T-helper 22 cell (primary cell): ENCODE measurements at regions not wholly inside any gene's neighbourhood (a gene's known extent, or its start where the extent isn't known, plus 50 kb on each side); places are given as distances from the start of the nearest gene placed in this dataset.

Source experiments
- DNase-seq: peaks from one replicate; pipeline ENCODE4 v3.0.0-alpha.2; 2020; ENCODE audit warnings: low read depth

DNA sequence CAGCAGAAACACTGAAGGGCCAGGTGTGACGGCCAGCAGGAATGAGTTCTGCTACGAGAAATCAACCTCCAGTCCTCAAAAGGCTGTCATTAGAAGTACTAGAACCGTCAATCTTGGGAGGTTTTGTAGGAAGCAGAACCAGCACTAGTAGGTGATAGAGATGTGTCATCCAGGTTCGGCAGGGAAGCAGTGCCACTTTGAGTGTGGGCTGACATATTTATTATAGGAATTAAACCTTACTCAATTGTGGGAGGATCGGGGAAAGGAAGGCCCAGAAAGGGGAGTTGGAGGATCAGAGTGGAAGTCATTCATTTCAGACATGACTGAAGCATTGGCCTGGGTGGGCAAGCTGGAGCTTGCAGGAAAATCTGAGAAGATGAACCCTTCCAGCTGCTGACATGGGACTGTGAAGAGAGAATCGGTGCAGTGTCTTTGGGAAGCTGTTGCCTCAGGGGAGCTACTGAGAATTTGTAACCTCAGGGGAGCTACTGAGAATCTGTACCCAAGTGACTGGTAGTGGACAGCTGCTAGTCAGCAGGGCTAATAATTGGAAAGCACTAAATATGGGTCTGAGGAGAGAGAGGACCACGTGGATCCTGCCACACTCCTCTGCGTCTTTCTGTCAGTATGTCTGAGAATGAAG lies 177.4 kb downstream of the SPRY1 start:
- no peak for DNase-seq

DNA sequence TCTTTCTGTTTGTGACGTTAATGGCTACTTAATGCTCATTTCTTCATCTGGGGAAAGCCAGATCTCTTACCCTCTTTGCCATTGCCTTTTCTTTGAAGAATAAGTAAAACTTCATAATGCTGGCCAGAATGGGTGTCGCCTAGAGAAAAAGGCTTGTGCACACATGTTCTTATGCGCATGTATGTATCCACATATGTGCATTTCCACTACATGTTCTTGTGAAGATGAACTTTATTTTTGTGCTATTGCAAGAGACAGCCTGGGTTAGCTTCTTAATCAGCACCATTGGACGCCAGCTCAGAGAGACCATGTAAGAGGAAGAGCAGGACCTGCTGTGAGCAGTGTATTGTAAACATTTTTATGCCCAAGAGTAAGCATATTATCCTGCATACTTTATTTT lies 178.7 kb downstream of the SPRY1 start:
- no peak for DNase-seq

DNA sequence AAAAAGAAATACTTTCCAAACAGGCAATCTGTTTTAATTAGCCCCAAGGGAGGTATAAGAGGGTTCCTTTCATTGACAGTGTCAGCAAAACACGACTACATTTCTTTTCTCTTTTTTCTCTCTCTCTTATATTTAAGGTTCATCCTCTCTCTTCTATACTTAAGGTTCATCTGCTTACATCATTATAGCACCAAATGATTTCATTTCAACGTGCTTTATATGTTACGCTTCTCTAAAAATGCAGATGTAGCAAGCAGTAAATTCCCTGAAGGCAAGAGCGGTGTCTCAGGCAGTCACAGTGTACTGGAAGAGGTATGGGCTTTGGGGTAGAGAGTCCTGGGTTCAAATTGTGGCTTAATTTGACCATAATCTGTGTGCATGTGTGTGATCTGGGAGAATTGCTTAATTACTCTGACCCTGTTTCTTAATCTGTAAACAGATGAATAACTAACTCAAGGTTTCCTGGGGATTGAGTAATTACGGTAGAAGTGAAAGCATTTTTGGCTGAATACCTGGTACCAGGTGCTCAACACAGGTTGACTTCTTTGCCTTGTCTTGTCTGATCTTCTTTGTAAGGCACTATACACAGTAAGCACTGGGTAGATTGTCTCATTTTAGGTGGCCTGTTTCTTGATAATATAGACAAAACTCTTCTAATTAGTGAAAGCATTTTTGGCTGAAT lies 180.8 kb downstream of the SPRY1 start:
- DNase-seq = no peak

DNA sequence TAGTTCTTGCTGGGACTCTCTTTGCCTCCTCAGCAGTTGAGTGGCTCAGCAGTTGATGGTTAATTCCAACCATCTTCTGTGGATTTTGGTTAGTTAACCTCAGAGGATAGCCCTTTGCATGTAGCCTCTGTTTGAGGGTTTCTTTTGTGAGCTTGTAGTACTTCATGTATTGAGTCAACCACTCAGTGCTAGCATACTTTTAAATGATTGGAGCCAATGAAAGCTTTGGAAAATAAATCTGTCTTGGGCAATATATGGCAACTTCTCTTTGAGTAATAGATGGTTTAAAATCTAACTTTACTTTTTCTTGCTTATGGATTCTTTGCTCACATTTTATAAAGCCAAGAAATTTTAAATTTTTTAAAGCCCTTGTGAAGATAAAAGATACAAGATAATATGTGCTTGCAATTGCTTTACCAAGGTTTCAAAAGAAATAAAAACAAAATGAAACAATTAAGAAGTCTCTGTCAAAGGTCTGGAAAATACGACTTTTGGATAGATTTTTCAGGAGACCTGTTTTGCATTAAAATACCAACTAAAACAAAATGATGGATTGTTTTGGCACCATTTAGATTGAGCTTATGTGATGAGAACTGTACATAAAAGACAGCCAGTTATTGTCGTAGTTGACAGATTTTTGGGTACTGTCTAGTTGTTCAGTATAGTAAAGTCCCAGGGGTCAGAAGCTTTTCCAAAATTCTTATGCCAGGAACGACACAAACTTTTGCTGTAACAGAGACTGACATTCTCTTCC lies 181.9 kb downstream of the SPRY1 start:
- no peak for DNase-seq

DNA sequence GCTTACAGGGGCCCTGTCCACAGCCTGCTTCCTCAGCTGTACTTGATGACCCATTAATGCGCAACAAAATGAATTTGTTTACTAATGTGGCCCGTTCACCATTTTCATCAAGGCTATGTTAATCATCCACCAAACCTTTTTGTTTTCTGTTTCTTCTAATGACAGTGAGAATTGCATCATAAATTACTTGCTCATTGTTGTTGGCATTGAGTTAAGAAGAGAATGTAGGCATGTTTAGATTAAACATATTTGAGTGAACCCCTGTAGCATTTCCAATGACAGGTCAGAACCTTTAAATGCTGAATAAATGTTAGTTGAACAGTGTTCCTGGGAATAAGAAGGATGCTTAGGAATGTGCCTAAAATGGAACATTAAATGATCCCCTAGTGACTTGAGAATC lies 183.4 kb downstream of the SPRY1 start:
- no peak for DNase-seq

- DNase-seq = no peak
These were observed 184.5 kb downstream of the SPRY1 start for GRCh38 chr4:123580981-123581664.

DNA sequence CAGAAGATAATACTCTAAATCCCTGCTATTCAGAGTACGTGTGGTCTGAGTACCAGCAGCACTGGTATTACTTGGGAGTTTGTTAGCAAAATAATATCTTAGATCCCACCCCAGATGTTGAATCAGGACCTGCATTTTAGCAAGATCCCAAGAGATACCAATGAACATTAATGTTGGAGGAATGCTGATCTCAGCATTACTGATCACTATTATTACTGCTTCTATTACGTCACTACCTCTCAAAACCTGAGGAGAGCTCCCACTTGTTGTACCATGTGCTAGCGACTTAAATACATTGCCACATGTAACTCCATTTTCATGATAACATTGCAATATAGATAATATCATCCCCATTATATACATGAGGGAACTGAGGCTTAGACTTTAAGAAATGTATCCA lies 185.2 kb downstream of the SPRY1 start:
- DNase-seq = no peak

DNA sequence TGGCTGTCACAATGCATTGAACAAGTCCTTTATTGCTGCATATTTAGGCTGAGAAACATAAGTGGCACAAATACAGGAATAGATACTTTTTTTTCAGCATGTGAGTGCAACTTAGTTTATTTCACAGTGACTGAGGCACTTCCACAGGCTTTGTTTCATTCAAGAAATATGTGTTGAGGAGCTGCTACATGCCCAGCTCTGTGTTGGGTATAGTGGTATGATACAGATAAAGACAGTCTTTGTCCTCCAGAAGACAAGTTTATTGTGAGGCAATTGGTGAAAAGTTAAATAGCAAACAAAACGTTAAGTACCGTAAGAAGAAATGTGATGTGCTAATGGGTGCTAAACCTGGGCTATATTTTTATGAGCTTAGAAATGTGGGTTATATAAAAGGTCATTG lies 186.4 kb downstream of the SPRY1 start:
- DNase-seq = no peak

GRCh38 chr4:123585111-123585510 lies 188.5 kb downstream of the SPRY1 start:
- no peak for DNase-seq

- DNase-seq = no peak
These were observed 191.4 kb downstream of the SPRY1 start for GRCh38 chr4:123587983-123588494.

DNA sequence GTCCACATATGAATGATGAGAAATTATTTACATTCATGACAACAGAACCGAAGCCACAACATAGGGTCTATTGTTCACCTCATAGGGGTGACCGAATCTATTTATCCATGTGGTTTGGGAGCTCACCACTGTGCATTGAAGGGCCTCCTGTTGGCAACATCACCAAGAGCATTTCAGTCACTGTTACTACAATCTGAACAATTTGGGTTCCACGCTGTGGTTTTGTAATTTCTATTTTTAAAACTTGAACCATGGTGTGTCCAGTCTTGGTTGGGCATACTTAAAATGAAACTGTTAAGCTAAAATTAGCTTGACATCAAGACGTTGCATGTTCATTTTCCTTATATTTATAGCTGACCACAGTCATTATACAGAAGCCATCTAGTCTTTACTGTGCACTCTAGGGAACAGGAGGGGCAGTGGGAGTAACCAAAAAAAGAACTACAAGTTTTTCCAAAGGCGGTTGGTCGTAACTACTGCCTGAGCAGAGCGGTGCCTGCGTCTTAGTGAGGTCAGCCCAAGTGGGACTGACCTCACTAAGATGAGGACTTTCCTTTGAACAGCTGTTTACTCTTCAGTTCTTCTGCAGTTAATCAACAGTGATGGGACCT lies 192.1 kb downstream of the SPRY1 start:
- no peak for DNase-seq

DNA sequence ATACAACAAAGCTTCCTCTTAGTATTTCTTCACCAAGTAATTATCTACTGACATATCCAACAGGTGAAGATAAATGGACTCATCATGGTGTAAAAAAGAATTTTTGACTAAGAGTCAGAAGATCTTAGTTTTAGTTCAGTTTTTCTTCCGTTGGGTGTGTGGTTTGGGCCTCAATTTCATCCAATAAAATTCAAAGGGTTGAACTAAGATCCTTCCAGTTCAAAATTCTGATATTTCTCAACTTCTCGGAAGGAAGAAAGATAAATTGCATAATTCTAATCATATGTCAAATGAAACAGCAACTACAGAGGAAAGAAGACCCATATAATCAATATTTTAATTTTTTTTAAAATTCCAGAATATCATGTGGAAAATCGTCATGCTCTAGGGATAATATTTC lies 192.7 kb downstream of the SPRY1 start:
- no peak for DNase-seq

DNA sequence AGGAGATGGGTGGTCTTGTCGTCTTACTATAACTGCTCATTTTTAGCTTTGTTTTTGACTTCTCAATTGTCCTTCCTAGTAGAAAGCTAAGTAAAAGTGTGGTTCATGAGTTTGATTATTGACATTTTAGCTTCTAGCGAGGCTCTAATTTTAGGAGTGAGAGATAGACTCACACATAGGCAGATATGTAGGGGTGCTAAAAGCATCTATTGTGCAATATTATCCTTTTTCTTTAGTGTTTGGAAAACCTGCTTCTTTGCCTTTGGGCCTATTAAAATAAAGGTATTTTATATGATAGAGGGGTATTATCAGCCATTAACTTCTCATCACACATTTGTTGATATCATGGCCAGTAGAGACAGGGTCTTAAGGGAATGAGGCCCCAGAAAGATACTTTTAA lies 195.3 kb downstream of the SPRY1 start:
- no peak for DNase-seq

DNA sequence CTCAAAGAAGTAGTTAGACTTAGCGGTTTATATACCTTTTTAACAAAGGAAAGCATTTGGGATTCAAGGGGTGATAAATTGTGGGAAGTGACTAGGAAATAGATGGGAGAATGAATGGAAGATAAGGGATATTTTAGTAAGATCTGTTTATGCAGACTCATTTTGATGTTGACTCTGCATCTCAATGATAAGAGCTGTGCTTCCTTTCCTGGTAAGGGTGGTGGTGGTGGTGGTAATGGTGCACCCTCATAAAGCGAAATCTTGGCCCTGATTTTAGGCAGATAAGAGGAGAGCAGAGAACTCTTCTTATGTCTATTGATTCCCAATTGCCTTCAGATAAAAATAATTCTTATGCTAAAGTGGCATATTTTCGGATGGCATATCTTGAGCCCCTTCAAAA lies 197.1 kb downstream of the SPRY1 start:
- DNase-seq = no peak

- no peak for DNase-seq
These were observed 200.2 kb downstream of the SPRY1 start for GRCh38 chr4:123596805-123597204.

- no peak for DNase-seq
These were observed 201.0 kb downstream of the SPRY1 start for GRCh38 chr4:123597586-123597985.

DNA sequence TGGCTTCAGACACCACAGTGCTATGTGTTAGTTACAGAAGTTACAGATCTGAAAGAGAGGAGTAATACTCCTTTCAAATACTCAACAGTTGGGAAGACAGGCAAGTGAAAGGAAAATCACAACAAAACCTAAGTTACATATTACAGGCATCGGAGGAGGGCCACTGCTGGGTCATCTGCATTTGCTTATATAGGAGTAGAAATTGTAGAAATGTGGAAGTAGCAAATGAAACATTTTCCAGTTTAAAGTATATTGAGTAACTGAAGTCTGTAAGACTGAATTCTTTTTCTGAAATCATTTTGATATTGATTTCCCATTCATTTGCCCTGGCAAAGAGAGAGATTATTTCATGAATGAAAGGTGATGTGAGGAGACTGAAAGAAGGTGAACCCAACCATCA lies 201.7 kb downstream of the SPRY1 start:
- DNase-seq = no peak

DNA sequence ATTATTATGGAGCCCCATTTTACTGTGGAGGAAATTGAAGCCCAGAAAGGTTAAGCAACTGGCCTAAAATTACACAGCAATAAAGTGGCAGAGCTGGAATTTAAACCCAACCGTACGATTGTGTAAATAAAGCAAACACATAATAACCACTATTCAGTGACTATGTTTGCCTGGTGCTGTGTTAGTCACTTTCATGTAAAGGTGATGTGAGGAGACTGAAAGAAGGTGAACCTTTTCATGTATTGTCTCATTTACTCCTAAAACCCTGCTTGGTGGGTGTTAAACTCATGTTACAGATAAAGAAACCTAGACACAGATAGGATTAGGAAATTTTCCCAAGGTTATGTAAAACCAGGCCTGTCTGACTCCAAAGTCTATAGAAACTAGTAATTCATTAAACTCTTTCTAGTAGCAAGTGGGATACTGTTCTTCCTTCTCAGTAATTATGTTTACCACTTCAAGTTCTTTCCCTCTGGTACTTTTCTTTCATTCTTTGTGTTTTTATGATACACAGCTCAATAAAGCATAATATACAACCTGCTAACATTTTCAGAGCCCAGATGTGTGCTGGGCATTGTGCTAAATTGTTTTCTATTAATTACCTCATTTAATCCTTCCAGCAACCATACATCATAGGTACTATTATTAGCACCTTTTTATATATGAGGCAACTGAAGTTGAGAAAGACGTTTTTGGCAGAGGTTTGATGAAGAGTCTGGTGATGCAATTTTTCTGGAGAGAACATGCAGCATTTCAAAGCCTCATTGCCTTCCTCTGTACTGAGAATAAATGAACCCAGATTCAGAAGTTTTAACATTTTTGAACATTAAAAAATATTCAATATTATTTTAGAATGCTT lies 202.7 kb downstream of the SPRY1 start:
- DNase-seq = no peak

DNA sequence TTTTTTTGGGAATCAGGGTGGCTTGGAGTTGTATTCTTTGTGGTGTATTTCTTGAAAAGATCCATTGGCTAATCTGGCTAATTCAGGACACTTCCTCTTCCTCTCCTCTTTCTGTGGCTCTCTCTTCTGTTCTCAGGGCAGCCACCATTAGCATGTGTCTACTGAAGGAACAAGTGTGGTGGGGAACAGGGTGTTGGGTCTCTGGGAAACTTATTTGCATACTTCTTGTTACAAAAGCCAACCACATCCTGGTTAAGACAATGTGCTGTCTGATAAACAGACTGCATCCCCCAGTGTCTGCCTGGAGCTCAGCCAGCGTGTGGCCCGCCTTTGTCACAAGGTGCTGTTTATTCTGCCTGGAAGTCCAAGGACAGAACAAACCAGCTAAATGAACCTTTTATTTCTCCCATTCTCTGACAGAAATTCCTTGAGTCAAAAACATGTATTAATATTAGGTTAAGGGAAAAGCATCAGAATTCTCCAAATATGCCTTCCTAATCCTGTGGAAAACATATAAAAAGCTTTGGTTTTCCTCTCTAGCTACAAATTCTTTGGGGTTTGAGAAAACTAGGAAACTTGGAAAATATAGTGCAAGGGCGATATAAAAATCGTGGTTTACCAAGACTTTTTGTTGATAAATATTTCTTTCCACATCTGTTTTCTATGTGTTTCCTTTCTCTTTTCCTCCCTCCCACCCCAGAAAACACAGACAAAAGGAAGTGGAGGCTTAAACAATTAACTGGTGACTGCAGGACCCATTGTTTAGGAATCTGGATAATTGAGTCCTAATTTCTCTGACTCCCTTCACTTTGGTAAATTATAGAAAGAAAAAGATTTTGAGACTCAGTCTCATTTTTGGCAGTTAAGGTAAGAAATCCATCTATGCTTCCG lies 203.6 kb downstream of the SPRY1 start:
- peak; percentile 1 for DNase-seq
